ENCODE measurements at regions not wholly inside any gene's neighbourhood (a gene's known extent, or its start where the extent isn't known, plus 50 kb on each side); places are given as distances from the start of the nearest gene placed in this dataset.

DNA sequence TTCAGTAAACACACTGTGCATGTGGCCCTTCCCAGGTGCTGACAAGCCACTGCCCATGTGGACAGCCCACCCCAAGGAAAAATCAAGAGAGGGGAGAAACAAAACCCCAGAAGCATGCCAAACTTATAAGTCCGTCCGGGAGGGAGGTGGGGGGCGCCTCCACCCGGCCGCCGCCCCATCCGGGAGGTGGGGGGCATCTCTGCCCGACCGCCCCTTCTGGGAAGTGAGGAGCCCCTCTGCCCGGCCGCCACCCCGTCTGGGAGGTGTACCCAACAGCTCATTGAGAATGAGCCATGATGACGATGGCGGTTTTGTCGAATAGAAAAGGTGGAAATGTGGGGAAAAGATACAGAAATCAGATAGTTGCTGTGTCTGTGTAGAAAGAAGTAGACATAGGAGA lies 53.8 kb upstream of the C2CD4B start:
- WGBS, 2 donors = 89 to 95% methylated on average over 14 to 15 of the region's 15 CpGs
- H3K27me3 ChIP-seq = no peaks in the 10 kb centered on the region
- no peaks in the 10 kb centered on the region for H3K36me3 ChIP-seq (replicated peaks in 1 of 2; ENCODE audit: insufficient read depth in 1 of 2, low read depth in 2 of 2)
- peaks cover 0 to 6% (median 0%) of the 10 kb centered on the region in 3 donors for H3K9me3 ChIP-seq
- DNase-seq (no peak), ATAC-seq (no peak)
- H3K4me1 ChIP-seq = no peaks in the 10 kb centered on the region
- H3K27ac ChIP-seq = no peak overlapping the region
- intact Hi-C loops (cut with DNase I) = no loop called here
- TF ChIP-seq, protein P1, sequence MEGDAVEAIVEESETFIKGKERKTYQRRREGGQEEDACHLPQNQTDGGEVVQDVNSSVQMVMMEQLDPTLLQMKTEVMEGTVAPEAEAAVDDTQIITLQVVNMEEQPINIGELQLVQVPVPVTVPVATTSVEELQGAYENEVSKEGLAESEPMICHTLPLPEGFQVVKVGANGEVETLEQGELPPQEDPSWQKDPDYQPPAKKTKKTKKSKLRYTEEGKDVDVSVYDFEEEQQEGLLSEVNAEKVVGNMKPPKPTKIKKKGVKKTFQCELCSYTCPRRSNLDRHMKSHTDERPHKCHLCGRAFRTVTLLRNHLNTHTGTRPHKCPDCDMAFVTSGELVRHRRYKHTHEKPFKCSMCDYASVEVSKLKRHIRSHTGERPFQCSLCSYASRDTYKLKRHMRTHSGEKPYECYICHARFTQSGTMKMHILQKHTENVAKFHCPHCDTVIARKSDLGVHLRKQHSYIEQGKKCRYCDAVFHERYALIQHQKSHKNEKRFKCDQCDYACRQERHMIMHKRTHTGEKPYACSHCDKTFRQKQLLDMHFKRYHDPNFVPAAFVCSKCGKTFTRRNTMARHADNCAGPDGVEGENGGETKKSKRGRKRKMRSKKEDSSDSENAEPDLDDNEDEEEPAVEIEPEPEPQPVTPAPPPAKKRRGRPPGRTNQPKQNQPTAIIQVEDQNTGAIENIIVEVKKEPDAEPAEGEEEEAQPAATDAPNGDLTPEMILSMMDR (IDR thresholded peaks at IDR 0.05) = no peak
- no peak for TF ChIP-seq POLR2A (IDR thresholded peaks at IDR 0.05)
- no peak overlapping the region for H3K4me3 ChIP-seq

DNA sequence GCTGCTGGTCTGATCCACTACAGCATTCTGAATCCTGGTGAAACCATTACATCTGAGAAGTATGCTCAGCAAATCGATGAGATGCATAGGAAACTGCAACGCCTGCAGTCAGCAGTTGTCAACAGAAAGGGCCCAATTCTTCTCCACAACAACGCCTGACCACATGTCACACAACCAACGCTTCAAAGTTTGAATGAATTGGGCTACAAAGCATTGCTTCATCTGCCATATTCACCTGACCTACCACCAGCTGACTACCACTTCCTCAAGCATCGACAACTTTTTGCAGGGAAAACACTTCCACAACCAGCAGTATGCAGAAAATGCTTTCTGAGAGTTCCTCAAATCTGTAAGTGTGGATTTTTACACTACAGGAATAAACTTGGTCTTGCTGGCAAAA lies 54.7 kb upstream of the C2CD4B start:
- WGBS, 2 donors = 86 to 93% methylated on average over 5 of the region's 5 CpGs

DNA sequence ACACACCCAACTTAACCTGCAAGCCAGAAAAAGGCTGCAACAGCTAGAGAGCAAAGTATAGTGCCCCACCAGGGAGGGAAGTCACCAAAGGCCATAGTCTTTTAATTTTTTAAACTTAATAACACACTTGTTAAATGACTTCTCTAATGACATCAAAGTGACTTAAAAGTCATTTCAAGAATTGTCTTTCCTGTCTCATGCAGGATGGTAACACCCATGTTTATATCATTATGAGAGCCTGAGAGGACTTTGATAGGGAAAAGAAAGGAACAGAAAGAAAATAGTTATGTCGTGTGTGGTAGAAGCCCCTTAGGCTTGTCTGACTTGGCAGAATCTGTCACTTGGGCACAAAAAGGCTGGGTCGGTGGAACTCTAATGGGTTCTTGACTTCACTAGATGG lies 57.9 kb upstream of the C2CD4B start:
- WGBS, 2 donors = 82 to 85% methylated on average over 2 of the region's 2 CpGs
- Histone ChIP-seq H3K4me3 (no peak overlapping the region), H3K36me3 (replicated peaks in 1 of 2; ENCODE audit: insufficient read depth in 1 of 2, low read depth in 2 of 2) (no peaks in the 10 kb centered on the region), H3K27me3 (no peaks in the 10 kb centered on the region), H3K4me1 (no peaks in the 10 kb centered on the region), H3K9me3 (no peaks in the 10 kb centered on the region), H3K27ac (no peak overlapping the region)
- ATAC-seq (no peak), DNase-seq (no peak)
- TF ChIP-seq, protein P1 (IDR thresholded peaks at IDR 0.05) = no peak
- no peak for TF ChIP-seq POLR2A (IDR thresholded peaks at IDR 0.05)
- intact Hi-C loops (cut with DNase I) = no loop called here

More for the DNA sequence above, 54.7 kb upstream of the C2CD4B start:
- Histone ChIP-seq H3K36me3 (replicated peaks in 1 of 2; ENCODE audit: insufficient read depth in 1 of 2, low read depth in 2 of 2) (no peaks in the 10 kb centered on the region), H3K9me3 (peaks cover 0 to 6% (median 0%) of the 10 kb centered on the region in 3 donors), H3K4me1 (no peaks in the 10 kb centered on the region), H3K4me3 (no peak overlapping the region), H3K27ac (no peak overlapping the region), H3K27me3 (no peaks in the 10 kb centered on the region)
- TF ChIP-seq POLR2A (IDR thresholded peaks at IDR 0.05) = no peak
- DNase-seq = no peak
- intact Hi-C loops (cut with DNase I) = no loop called here
- ATAC-seq = no peak

DNA sequence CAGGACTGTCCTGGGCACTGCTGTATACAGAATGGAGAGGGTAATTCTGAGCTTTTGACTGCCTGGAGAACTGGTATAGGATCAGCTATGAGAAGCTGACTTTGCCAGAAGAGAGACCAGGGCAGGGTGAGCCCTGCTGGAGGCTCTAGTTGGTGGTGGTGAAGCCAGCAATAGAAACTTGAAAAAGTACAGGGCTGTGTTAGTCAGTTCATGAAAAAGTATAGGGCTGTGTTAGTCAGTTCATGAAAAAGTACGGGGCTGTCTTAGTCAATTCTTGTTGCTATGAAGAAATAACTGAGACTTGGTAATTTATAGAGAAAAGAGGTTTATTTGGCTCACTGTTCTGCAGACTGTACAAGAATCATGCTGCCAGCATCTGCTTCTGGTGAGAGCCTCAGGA lies 63.5 kb upstream of the C2CD4B start:
- intact Hi-C loops (cut with DNase I) = no loop called here
- Histone ChIP-seq H3K4me3 (no peak overlapping the region), H3K9me3 (no peaks in the 10 kb centered on the region), H3K36me3 (replicated peaks in 1 of 2; ENCODE audit: insufficient read depth in 1 of 2, low read depth in 2 of 2) (no peaks in the 10 kb centered on the region), H3K27ac (no peak overlapping the region), H3K4me1 (no peaks in the 10 kb centered on the region), H3K27me3 (no peaks in the 10 kb centered on the region)
- TF ChIP-seq, protein P1 (IDR thresholded peaks at IDR 0.05) = no peak
- no peak for TF ChIP-seq POLR2A (IDR thresholded peaks at IDR 0.05)
- no peak for ATAC-seq
- no peak for DNase-seq
- WGBS, 2 donors = 91 to 100% methylated on average over 1 of the region's 1 CpG

DNA sequence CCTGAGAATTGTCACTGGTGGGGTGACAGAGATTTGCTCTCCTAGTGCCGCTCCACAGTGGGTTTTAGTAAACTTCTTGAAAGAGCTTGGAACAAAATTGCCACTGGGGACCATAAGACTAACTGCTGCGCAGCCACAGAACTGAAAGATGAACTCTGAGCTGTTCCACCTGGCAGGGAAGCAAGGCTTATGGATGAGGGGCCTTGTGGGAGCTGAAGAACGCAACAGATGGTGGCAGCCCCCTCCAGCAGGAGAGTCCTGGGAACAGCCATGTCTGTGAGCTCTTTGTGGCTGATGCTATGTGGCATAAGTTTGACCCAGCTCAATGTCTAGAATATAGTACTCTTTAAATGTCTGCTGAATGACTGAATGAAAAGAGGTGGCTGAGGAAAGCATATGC lies 66.8 kb upstream of the C2CD4B start:
- TF ChIP-seq, protein P1 (IDR thresholded peaks at IDR 0.05) = no peak
- no peak for TF ChIP-seq POLR2A (IDR thresholded peaks at IDR 0.05)
- intact Hi-C loops (cut with DNase I) = no loop called here
- DNase-seq (no peak), ATAC-seq (no peak)
- 77 to 90% methylated on average over 3 of the region's 3 CpGs for WGBS, 2 donors
- Histone ChIP-seq H3K4me3 (no peak overlapping the region), H3K27ac (no peak overlapping the region), H3K9me3 (no peaks in the 10 kb centered on the region), H3K27me3 (no peaks in the 10 kb centered on the region), H3K4me1 (no peaks in the 10 kb centered on the region), H3K36me3 (replicated peaks in 1 of 2; ENCODE audit: insufficient read depth in 1 of 2, low read depth in 2 of 2) (no peaks in the 10 kb centered on the region)

Data from body of pancreas (tissue), 4 donors.